ENCODE measurements at regions not wholly inside any gene's neighbourhood (a gene's known extent, or its start where the extent isn't known, plus 50 kb on each side); places are given as distances from the start of the nearest gene placed in this dataset.

DNA sequence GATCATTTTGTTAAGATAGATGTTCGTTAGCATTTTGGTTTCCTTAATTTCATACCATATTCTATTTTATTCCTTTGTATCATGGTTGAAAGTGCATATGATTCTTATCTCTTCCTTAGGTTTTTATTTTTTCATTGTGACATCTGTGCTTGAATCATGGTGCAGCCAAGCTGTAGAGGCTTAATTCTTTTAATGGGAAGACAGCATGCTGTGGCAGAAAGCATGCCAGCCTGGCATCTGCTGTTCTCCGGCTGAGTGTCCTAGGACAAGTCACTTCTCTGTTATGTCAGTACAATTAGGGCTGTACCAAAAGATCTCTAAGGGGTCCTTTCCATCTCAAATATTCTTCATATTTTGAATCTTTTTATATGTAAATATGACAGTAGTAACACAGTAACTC lies 68.5 kb upstream of the PMFBP1 start:
- H3K9me3 Mint-ChIP-seq = no peaks in the 10 kb centered on the region
- H3K27ac Mint-ChIP-seq = no peak overlapping the region
- ATAC-seq = no peak
- no peaks in the 10 kb centered on the region for H3K36me3 Mint-ChIP-seq
- DNase-seq (ENCODE audit: low spot score in 2 of 2) = no peak

DNA sequence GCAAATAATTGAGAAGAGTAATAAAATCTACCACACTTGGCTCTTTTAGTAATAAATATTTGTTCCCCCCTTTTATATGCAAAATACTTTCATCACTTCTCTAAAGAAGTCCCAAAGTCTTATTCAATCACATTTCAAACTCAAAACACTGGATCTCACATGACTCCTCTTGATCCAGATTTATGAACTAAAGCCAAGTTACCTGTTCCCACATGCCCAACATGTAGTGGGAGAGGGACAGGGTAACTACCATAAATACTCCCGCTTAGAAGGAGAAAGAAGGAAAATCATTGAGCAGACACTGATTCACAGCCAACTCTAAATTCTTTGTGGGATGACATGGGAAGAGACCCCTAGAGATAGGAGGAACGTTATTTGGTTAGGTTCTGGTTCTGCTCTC lies 64.9 kb upstream of the PMFBP1 start:
- DNase-seq (ENCODE audit: low spot score in 2 of 2) (no peak), ATAC-seq (no peak)
- Mint-ChIP-seq H3K36me3 (no peaks in the 10 kb centered on the region), H3K27ac (no peak overlapping the region), H3K9me3 (no peaks in the 10 kb centered on the region)

- Mint-ChIP-seq H3K36me3 (no peaks in the 10 kb centered on the region), H3K27ac (no peak overlapping the region), H3K9me3 (no peaks in the 10 kb centered on the region)
- ATAC-seq (no peak), DNase-seq (ENCODE audit: low spot score in 2 of 2) (no peak)
Measured at GRCh38 chr16:72234387-72234786, 62.4 kb upstream of the PMFBP1 start.

- no peak overlapping the region for H3K27ac Mint-ChIP-seq
- H3K9me3 Mint-ChIP-seq = no peaks in the 10 kb centered on the region
- ATAC-seq (no peak), DNase-seq (ENCODE audit: low spot score in 2 of 2) (no peak)
- no peaks in the 10 kb centered on the region for H3K36me3 Mint-ChIP-seq
Measured at GRCh38 chr16:72228014-72228413, 56.1 kb upstream of the PMFBP1 start.

DNA sequence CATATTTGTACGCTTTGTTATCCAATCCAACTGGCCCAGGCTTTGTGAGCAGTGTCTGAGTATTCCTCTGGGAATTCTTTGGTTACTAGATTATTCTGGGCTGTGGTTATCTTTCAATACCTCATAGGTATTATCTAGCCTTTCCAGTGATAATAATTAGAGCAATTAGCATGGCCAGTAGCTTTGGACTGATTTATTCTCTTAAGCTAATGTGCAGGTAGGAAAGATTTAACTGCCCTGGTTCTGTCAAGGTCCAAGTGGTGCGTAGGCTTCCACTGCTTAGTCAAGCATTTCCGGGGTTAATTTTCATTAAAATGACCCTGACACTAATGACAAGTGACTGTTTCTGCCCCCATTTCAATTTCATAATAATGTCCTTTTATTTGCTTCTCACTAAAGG lies 54.2 kb upstream of the PMFBP1 start:
- ATAC-seq (no peak), DNase-seq (ENCODE audit: low spot score in 2 of 2) (no peak)
- Mint-ChIP-seq H3K36me3 (no peaks in the 10 kb centered on the region), H3K27ac (no peak overlapping the region), H3K9me3 (no peaks in the 10 kb centered on the region)

DNA sequence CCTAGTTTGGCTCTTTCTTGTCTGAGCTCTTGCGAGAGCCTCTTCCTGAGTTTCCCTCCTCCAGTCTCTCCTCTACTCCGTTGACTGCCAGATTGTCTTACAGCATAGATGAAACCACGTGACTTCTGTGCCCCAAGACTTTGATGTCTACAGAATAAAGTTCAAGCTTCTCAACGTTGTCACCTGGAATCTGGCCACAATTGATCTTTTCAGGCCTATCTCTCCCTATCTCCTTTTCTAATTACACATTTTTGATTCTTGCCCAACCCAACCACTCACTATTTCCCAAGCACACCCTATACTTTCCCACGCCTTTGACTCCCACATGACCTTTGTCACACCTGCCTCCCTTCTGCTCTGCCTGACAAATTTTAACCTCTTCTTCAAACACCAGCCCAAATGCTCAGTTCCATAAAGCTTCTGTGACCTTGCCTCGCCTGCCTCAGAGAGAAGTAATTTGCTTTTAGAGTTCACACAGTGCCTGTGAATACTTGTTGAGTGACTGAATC lies 52.4 kb upstream of the PMFBP1 start:
- no peaks in the 10 kb centered on the region for H3K9me3 Mint-ChIP-seq
- ATAC-seq (no peak), DNase-seq (ENCODE audit: low spot score in 2 of 2) (no peak)
- H3K36me3 Mint-ChIP-seq = no peaks in the 10 kb centered on the region
- no peak overlapping the region for H3K27ac Mint-ChIP-seq

- Mint-ChIP-seq H3K9me3 (no peaks in the 10 kb centered on the region), H3K27ac (no peak overlapping the region), H3K36me3 (no peaks in the 10 kb centered on the region)
- DNase-seq (ENCODE audit: low spot score in 2 of 2) (no peak), ATAC-seq (no peak)
Measured at GRCh38 chr16:72222503-72222902, 50.5 kb upstream of the PMFBP1 start.
